ENCODE measurements at regions not wholly inside any gene's neighbourhood (a gene's known extent, or its start where the extent isn't known, plus 50 kb on each side); places are given as distances from the start of the nearest gene placed in this dataset.

- peak; percentile 51 for DNase-seq (ENCODE audit: low read depth)
- H3K4me3 ChIP-seq (replicated peaks; ENCODE audit: low read depth, low read length): no peak overlapping the region
- no peak for TF ChIP-seq CTCF (IDR thresholded peaks at IDR 0.05; ENCODE audit: low read length, missing control alignments)
Measured at GRCh38 chr11:86160541-86161149, 83.9 kb upstream of the EED start.

- DNase-seq (ENCODE audit: low read depth): no peak
- no peak overlapping the region for H3K4me3 ChIP-seq (replicated peaks; ENCODE audit: low read depth, low read length)
- no peak for TF ChIP-seq CTCF (IDR thresholded peaks at IDR 0.05; ENCODE audit: low read length, missing control alignments)
Measured at GRCh38 chr11:86159581-86159891, 85.0 kb upstream of the EED start.

- H3K4me3 ChIP-seq (replicated peaks; ENCODE audit: low read depth, low read length): no peak overlapping the region
Measured at GRCh38 chr11:86158704-86159580, 85.6 kb upstream of the EED start.

GRCh38 chr11:86157797-86158378, 86.7 kb upstream of the EED start:
- no peak overlapping the region for H3K4me3 ChIP-seq (replicated peaks; ENCODE audit: low read depth, low read length)
- TF ChIP-seq CTCF (IDR thresholded peaks at IDR 0.05; ENCODE audit: low read length, missing control alignments): no peak
- DNase-seq (ENCODE audit: low read depth): no peak

More at GRCh38 chr11:86158704-86159580, 85.6 kb upstream of the EED start:
- TF ChIP-seq CTCF (IDR thresholded peaks at IDR 0.05; ENCODE audit: low read length, missing control alignments): no peak
- DNase-seq (ENCODE audit: low read depth): no peak

GRCh38 chr11:86156397-86156955, 87.6 kb upstream of the PICALM start:
- no peak for TF ChIP-seq CTCF (IDR thresholded peaks at IDR 0.05; ENCODE audit: low read length, missing control alignments)
- no peak for DNase-seq (ENCODE audit: low read depth)
- no peak overlapping the region for H3K4me3 ChIP-seq (replicated peaks; ENCODE audit: low read depth, low read length)

GRCh38 chr11:86155200-86155844, 86.4 kb upstream of the PICALM start:
- H3K4me3 ChIP-seq (replicated peaks; ENCODE audit: low read depth, low read length): no peak overlapping the region
- no peak for TF ChIP-seq CTCF (IDR thresholded peaks at IDR 0.05; ENCODE audit: low read length, missing control alignments)
- DNase-seq (ENCODE audit: low read depth): no peak

Measured in fibroblast of pulmonary artery (primary cell).